GM23338 (cell line): ENCODE measurements at regions not wholly inside any gene's neighbourhood (a gene's known extent, or its start where the extent isn't known, plus 50 kb on each side); places are given as distances from the start of the nearest gene placed in this dataset.

Experiments used
- ATAC-seq: fragments of 200-7000 bp; cut with Tn5 transposase; 3 replicates; pipeline ENCODE4 v1.9.1; 2020
- DNase-seq: peaks from one replicate; pipeline ENCODE4 v3.0.0-alpha.2; 2015; ENCODE audit warnings: low spot score
- H2AFZ ChIP-seq: fragments of 200-600 bp; sonication (generic); 2 replicates; pipeline ENCODE4 v1.8.0; 2016; ENCODE audit warnings: antibody characterized with exemption, mild to moderate bottlenecking, moderate library complexity
- H3F3A ChIP-seq: fragments of 200-600 bp; sonication (generic); replicated peaks from 2 replicates; pipeline ENCODE4 v1.8.0; 2017; ENCODE audit warnings: antibody characterized with exemption, mixed run types, low read depth
- H3K27ac ChIP-seq: fragments of 200-600 bp; sonication (generic); 2 replicates; pipeline ENCODE4 v1.6.1; 2016; ENCODE audit warnings: low read depth
- H3K27me3 ChIP-seq: fragments of 200-600 bp; sonication (generic); 2 replicates; pipeline ENCODE4 v1.8.0; 2016; ENCODE audit warnings: mild to moderate bottlenecking, mixed run types, moderate library complexity; ENCODE audit not compliant: insufficient read depth
- H3K36me3 ChIP-seq: fragments of 200-600 bp; sonication (generic); 2 replicates; pipeline ENCODE4 v1.8.0; 2016; ENCODE audit warnings: mild to moderate bottlenecking; ENCODE audit not compliant: insufficient read depth
- H3K4me1 ChIP-seq: fragments of 200-600 bp; sonication (generic); 2 replicates; pipeline ENCODE4 v1.8.0; 2016; ENCODE audit warnings: mild to moderate bottlenecking, moderate library complexity; ENCODE audit not compliant: insufficient read depth
- H3K4me2 ChIP-seq: fragments of 200-600 bp; sonication (generic); 2 replicates; pipeline ENCODE4 v1.7.1; 2017; ENCODE audit warnings: mixed run types
- H3K4me3 ChIP-seq: fragments of 200-600 bp; sonication (generic); 2 replicates; pipeline ENCODE4 v1.6.1; 2016; ENCODE audit warnings: mixed run types
- H3K79me2 ChIP-seq: fragments of 200-600 bp; sonication (generic); replicated peaks from 2 replicates; pipeline ENCODE4 v1.8.0; 2017; ENCODE audit warnings: mild to moderate bottlenecking; ENCODE audit not compliant: insufficient read depth
- H3K9me2 ChIP-seq: fragments of 200-600 bp; sonication (generic); 2 replicates; pipeline ENCODE4 v1.8.0; 2017; ENCODE audit not compliant: insufficient read depth
- H4K20me1 ChIP-seq: fragments of 200-600 bp; sonication (generic); replicated peaks from 2 replicates; pipeline ENCODE4 v1.8.0; 2017; ENCODE audit warnings: mild to moderate bottlenecking; ENCODE audit not compliant: insufficient read depth
- H3K27ac Mint-ChIP-seq: 2 replicates; pipeline ENCODE4 v1.8.0; 2020; ENCODE audit warnings: inconsistent platforms, mild to moderate bottlenecking, moderate library complexity, mixed read lengths
- H3K27me3 Mint-ChIP-seq: 3 replicates; pipeline ENCODE4 v1.8.0; 2022; ENCODE audit warnings: low read depth, mild to moderate bottlenecking, moderate library complexity, mixed read lengths, inconsistent platforms; ENCODE audit not compliant: insufficient read depth, poor library complexity
- H3K36me3 Mint-ChIP-seq: 3 replicates; pipeline ENCODE4 v1.8.0; 2021; ENCODE audit warnings: low read depth, mild to moderate bottlenecking, inconsistent platforms, moderate library complexity, mixed read lengths
- H3K4me1 Mint-ChIP-seq: 3 replicates; pipeline ENCODE4 v1.8.0; 2020; ENCODE audit warnings: mild to moderate bottlenecking, inconsistent platforms, mixed read lengths
- H3K4me3 Mint-ChIP-seq: 3 replicates; pipeline ENCODE4 v1.8.0; 2021; ENCODE audit warnings: moderate library complexity, mild to moderate bottlenecking, inconsistent platforms, mixed read lengths
- H3K9me3 Mint-ChIP-seq: 3 replicates; pipeline ENCODE4 v1.8.0; 2020; ENCODE audit warnings: moderate library complexity, mild to moderate bottlenecking, inconsistent platforms, mixed read lengths
- CREB1 ChIP-seq: fragments of 250-450 bp; sonication (Bioruptor Pico); IDR thresholded peaks from 2 replicates; pipeline ENCODE4 v1.5.0; 2020; ENCODE audit warnings: low read depth, mild to moderate bottlenecking, moderate library complexity
- EZH2 ChIP-seq: fragments of 200-600 bp; sonication (generic); IDR thresholded peaks from one replicate; pipeline ENCODE4 v1.8.0; 2017; ENCODE audit warnings: antibody characterized with exemption, mild to moderate bottlenecking, low read depth; ENCODE audit not compliant: unreplicated experiment
- EZH2phosphoT487 ChIP-seq: fragments of 200-600 bp; sonication (generic); IDR thresholded peaks from one replicate; pipeline ENCODE4 v1.8.1; 2018; ENCODE audit warnings: antibody characterized with exemption; ENCODE audit not compliant: unreplicated experiment
- JUNB ChIP-seq: IDR thresholded peaks from one replicate; pipeline ENCODE4 v1.6.1; 2016; ENCODE audit warnings: antibody characterized with exemption; ENCODE audit not compliant: unreplicated experiment
- POLR2AphosphoS5 ChIP-seq: IDR thresholded peaks from 2 replicates; pipeline ENCODE4 v1.6.1; 2016; ENCODE audit warnings: antibody characterized with exemption, low read depth
- ZNF331 ChIP-seq: fragments of 250-450 bp; sonication (Bioruptor Pico); IDR thresholded peaks from 2 replicates; pipeline ENCODE4 v1.5.0; 2020; ENCODE audit warnings: low read depth, mild to moderate bottlenecking, moderate library complexity
- ZNF462 ChIP-seq: fragments of 250-450 bp; sonication (Bioruptor Pico); IDR thresholded peaks from 2 replicates; pipeline ENCODE4 v1.5.0; 2020; ENCODE audit warnings: mild to moderate bottlenecking, moderate library complexity
- TF ChIP-seq, protein P1 (sequence below), 2 experiments: fragments of 200-600 bp in 1 of 2; sonication (generic) in 1 of 2; conservative IDR thresholded peaks; 2 replicates each; pipeline versions ENCODE4 v1.5.1 to v1.6.1; 2016 to 2017; ENCODE audit warnings: antibody characterized with exemption in 2 of 2, low read depth in 2 of 2, mild to moderate bottlenecking in 2 of 2, moderate library complexity in 1 of 2

DNA sequence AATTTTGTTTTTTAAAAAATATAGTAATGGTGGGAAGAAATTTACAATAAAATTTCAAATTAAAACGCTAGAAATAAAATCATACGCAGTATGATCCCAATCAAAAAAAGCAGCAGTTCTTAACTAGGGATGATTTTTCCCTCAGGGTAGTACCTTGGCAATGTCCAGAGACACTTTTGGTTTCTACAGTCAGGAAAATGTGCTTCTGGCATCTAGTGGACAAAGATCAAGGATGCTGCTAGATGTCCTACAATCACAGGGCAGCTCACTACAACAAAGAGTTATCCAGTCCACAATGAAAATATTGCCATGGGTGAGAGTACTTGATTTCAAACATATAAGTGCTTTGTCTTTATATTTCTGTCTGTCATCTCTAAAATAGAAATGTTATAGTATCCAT, 400.2 kb upstream of the SGCD start:
- H4K20me1 ChIP-seq, result no peaks in the 10 kb centered on the region
- H3F3A ChIP-seq, result no peaks in the 10 kb centered on the region
- H3K4me1 ChIP-seq, result peaks cover 12% of the 10 kb centered on the region
- H3K27me3 Mint-ChIP-seq, result no peaks in the 10 kb centered on the region
- no peaks in the 10 kb centered on the region for H3K27me3 ChIP-seq
- H3K4me2 ChIP-seq, result no peak overlapping the region
- ATAC-seq (no peak), DNase-seq (no peak)
- no peak overlapping the region for H3K4me3 ChIP-seq
- no peaks in the 10 kb centered on the region for H3K36me3 Mint-ChIP-seq
- H3K9me2 ChIP-seq, result no peaks in the 10 kb centered on the region; the same call in 1 of the 2 replicates
- H3K79me2 ChIP-seq, result no peaks in the 10 kb centered on the region
- no peak overlapping the region for H2AFZ ChIP-seq
- no peak for TF ChIP-seq JUNB
- no peak for TF ChIP-seq POLR2AphosphoS5
- TF ChIP-seq, protein P1, sequence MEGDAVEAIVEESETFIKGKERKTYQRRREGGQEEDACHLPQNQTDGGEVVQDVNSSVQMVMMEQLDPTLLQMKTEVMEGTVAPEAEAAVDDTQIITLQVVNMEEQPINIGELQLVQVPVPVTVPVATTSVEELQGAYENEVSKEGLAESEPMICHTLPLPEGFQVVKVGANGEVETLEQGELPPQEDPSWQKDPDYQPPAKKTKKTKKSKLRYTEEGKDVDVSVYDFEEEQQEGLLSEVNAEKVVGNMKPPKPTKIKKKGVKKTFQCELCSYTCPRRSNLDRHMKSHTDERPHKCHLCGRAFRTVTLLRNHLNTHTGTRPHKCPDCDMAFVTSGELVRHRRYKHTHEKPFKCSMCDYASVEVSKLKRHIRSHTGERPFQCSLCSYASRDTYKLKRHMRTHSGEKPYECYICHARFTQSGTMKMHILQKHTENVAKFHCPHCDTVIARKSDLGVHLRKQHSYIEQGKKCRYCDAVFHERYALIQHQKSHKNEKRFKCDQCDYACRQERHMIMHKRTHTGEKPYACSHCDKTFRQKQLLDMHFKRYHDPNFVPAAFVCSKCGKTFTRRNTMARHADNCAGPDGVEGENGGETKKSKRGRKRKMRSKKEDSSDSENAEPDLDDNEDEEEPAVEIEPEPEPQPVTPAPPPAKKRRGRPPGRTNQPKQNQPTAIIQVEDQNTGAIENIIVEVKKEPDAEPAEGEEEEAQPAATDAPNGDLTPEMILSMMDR (conservative IDR thresholded peaks at IDR 0.05; ENCODE audit: low read depth in 2 of 2), result no peak
- no peak for TF ChIP-seq ZNF331 (CRISPR knock-in tag)
- TF ChIP-seq EZH2, result no peak
- H3K36me3 ChIP-seq, result no peaks in the 10 kb centered on the region
- H3K27ac Mint-ChIP-seq, result no peak overlapping the region
- H3K27ac ChIP-seq, result no peak overlapping the region
- no peak overlapping the region for H3K4me3 Mint-ChIP-seq
- H3K9me3 Mint-ChIP-seq, result no peaks in the 10 kb centered on the region
- H3K4me1 Mint-ChIP-seq, result peaks cover 16% of the 10 kb centered on the region

- Histone ChIP-seq H3K4me1 (peaks cover 7% of the 10 kb centered on the region), H2AFZ (no peak overlapping the region), H3K36me3 (no peaks in the 10 kb centered on the region), H4K20me1 (no peaks in the 10 kb centered on the region), H3K4me3 (no peak overlapping the region), H3K79me2 (no peaks in the 10 kb centered on the region), H3K27me3 (no peaks in the 10 kb centered on the region), H3K9me2 (no peaks in the 10 kb centered on the region; the same call in 1 of the 2 replicates), H3K27ac (no peak overlapping the region), H3K4me2 (no peak overlapping the region), H3F3A (no peaks in the 10 kb centered on the region)
- peaks cover 7% of the 10 kb centered on the region; the same call in 2 of the 3 replicates for H3K4me1 Mint-ChIP-seq
- DNase-seq (no peak), ATAC-seq (no peak)
- no peak for TF ChIP-seq EZH2phosphoT487
- H3K36me3 Mint-ChIP-seq, result no peaks in the 10 kb centered on the region
- H3K27ac Mint-ChIP-seq, result no peak overlapping the region
- H3K4me3 Mint-ChIP-seq, result no peak overlapping the region
- H3K27me3 Mint-ChIP-seq, result no peaks in the 10 kb centered on the region
- no peaks in the 10 kb centered on the region for H3K9me3 Mint-ChIP-seq
Observed at GRCh38 chr5:155929112-155929511, 397.9 kb upstream of the SGCD start.

GRCh38 chr5:155934964-155935363, 392.0 kb upstream of the SGCD start:
- Histone ChIP-seq H2AFZ (no peak overlapping the region), H3K9me2 (no peaks in the 10 kb centered on the region), H3F3A (no peaks in the 10 kb centered on the region), H3K4me1 (no peaks in the 10 kb centered on the region), H3K27ac (no peak overlapping the region), H3K27me3 (no peaks in the 10 kb centered on the region), H4K20me1 (no peaks in the 10 kb centered on the region), H3K79me2 (no peaks in the 10 kb centered on the region), H3K4me3 (no peak overlapping the region), H3K36me3 (no peaks in the 10 kb centered on the region), H3K4me2 (no peak overlapping the region)
- no peak overlapping the region for H3K27ac Mint-ChIP-seq
- DNase-seq, result no peak
- no peak for ATAC-seq
- H3K27me3 Mint-ChIP-seq, result peaks cover 3% of the 10 kb centered on the region
- H3K4me1 Mint-ChIP-seq, result no peaks in the 10 kb centered on the region; the same call in 2 of the 3 replicates
- H3K36me3 Mint-ChIP-seq, result no peaks in the 10 kb centered on the region
- H3K4me3 Mint-ChIP-seq, result no peak overlapping the region
- H3K9me3 Mint-ChIP-seq, result no peaks in the 10 kb centered on the region
- TF ChIP-seq CREB1 (no peak), ZNF331 (CRISPR knock-in tag) (no peak), ZNF462 (CRISPR knock-in tag) (no peak)
